ENCODE measurements at regions not wholly inside any gene's neighbourhood (a gene's known extent, or its start where the extent isn't known, plus 50 kb on each side); places are given as distances from the start of the nearest gene placed in this dataset.
"Not testable (repeated sequence)": the region's sequence is repeated elsewhere in the genome, so short reads cannot be mapped to it uniquely, and the experiment has no call there.

DNA sequence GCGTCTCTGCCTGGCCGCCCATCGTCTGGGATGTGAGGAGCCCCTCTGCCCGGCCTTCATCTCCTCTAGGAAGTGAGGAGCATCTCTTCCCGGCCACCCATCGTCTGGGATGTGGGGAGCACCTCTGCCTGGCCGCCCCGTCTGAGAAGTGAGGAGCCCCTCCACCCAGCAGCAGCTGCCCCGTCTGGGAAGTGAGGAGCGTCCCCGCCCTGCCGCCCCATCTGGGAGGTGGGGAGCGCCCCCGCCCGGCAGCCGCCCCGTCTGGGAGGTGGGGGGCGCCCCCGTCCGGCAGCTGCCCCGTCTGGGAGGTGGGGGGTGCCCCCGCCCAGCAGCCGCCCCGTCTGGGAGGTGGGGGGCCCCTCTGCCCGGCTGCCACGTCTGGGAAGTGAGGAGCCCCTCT, 153.7 kb upstream of the MYRIP start:
- not testable (repeated sequence) for DNase-seq (ENCODE audit: low spot score); FAIRE-seq

- DNase-seq (ENCODE audit: low spot score) (no peak), FAIRE-seq (no peak)
These were observed 152.3 kb upstream of the MYRIP start for GRCh38 chr3:39657075-39657474.

DNA sequence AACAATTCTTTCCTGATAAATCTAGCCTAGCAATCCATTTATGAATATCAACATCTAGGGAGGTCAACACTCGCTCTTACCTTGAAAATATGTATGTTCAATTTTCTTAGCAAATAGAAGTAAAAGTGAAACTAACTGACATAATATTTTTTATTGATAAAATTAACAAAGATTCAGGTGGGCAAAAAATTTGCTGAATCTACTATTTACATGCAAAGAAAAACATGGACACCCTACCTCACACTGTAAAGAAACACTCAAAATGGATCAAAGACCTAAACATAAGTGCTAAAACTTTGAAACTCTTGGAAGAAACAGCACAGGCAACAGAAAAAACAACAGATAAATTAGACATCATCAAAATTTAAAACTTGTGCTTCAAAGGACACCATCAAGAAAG, 151.6 kb upstream of the MYRIP start:
- DNase-seq (ENCODE audit: low spot score), result no peak
- FAIRE-seq, result no peak

DNA sequence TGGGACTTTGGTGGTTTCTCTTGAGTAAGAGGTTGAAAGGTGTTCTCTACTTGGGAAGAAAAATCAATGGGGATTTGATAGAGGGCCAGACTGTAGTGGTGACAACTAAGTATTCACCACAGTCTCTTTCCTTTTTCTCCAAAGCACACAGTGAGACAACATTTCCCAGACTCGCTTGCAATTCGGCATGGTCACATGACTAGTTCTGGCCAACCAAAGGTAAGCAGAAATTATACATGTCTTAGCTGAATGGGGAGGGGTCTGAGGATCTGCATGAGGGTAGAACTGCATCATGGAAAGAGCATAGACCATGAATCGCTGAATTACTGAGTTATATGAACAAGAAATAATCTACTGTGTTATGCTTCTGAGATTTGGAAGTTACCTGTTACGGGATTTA, 144.5 kb upstream of the MYRIP start:
- FAIRE-seq (no peak), DNase-seq (ENCODE audit: low spot score) (no peak)

- DNase-seq (ENCODE audit: low spot score), result no peak
- FAIRE-seq, result no peak
These were observed 144.0 kb upstream of the MYRIP start for GRCh38 chr3:39665441-39665840.

DNA sequence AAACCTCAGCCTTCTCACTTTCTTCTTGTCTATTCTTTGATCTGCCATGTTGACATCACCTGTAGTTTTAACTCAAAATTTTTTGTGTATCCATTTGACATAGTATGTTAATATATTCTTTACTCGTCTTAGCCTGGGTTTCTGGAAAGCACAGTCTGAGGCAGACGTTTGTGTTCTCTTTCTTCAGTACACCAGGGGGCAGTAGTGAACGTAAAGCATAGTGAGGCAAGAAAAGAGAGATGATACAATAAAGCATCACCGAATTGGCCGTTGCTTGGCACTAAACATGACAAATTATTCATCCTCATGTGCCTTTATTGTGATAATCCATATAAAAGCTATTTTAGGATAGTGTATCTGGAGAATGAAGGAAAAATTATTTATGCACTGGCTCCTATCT, 141.0 kb upstream of the MYRIP start:
- no peak for FAIRE-seq
- DNase-seq (ENCODE audit: low spot score), result peak; percentile 15

DNA sequence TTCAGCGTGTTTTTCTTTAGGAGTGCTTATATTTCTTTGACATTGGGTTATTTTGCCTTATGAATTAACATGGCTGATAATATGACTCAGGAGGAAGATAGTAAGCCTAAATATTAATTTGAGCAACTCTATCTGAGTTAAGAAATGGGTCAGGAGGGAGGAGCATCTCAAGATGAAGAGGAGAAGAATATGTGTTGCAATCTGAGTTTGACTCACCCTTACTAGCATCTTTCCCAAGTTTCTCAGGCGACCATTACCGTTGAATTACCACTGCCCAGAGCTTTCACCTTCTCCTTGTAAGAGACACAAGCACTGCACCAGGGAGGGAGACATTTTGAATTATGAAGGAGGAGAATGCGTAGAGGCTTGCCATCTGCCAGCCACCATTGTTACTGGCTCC, 138.3 kb upstream of the MYRIP start:
- no peak for FAIRE-seq
- no peak for DNase-seq (ENCODE audit: low spot score)

DNA sequence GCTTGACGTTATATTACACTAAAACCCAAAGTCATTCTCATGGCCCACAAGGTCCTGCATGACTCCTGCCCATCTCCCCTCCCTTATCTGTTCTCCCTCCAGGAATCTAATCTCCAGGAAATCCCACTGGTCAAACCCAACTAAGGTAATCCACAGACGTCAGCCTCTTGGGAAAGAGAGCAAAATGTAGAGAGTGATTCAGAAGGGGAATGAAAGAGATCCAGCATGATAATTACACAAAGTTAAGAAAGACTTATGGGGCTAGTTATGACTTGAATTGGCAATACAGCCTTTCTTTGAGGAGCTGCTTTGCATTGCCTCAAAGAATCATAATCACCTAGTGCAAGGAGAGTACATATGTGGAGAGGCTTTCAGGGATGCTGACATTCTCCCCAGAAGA, 137.8 kb upstream of the MYRIP start:
- DNase-seq (ENCODE audit: low spot score), result no peak
- FAIRE-seq, result no peak

DNA sequence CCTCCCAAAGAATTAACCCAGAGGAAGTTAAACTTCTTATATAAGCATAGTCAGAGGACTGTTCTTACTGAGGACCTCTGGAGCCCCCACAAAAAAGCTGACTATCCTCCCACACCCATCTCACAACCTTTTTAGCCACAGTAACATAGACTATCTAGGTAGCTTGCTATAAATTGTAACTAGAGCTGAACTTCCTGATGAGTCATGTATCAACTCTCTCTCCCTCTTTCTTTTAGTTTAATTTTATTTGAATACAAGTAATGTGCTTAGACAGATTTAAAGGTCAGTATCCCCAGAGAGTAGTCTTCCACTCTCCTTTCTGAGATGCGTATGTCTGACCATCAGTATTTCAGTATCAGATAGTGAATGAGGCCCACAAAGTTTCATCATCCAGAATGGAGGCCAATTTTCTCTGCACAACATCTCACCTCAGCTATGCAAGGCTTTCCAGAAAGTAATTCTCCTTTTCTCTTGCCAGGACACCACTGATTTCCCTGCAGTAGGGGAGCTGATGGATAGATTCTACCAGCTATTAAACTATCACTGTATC, 104.0 kb upstream of the MYRIP start:
- FAIRE-seq (no peak), DNase-seq (ENCODE audit: low spot score) (no peak)

- peak; percentile 8 for DNase-seq (ENCODE audit: low spot score)
These were observed 102.0 kb upstream of the MYRIP start for GRCh38 chr3:39707314-39707909.

GRCh38 chr3:39712413-39713048, 96.9 kb upstream of the MYRIP start:
- FAIRE-seq, result no peak
- DNase-seq (ENCODE audit: low spot score), result no peak

More at GRCh38 chr3:39707314-39707909, 102.0 kb upstream of the MYRIP start:
- no peak for FAIRE-seq

DNA sequence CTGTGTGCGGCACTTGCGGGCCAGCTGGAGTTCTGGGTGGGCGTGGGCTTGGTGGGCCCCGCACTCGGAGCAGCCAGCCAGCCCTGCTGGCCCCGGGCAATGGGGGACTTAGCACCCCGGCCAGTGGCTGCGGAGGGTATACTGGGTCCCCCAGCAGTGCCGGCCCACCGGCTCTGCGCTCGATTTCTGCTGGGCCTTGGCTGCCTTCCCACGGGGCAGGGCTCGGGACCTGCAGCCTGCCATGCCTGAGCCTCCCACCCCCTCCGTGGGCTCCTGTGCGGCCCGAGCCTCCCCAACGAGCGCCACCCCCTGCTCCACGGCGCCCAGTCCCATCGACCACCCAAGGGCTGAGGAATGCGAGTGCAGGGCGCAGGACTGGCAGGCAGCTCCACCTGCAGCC, 96.1 kb upstream of the MYRIP start:
- DNase-seq (ENCODE audit: low spot score); FAIRE-seq: not testable (repeated sequence)

DNA sequence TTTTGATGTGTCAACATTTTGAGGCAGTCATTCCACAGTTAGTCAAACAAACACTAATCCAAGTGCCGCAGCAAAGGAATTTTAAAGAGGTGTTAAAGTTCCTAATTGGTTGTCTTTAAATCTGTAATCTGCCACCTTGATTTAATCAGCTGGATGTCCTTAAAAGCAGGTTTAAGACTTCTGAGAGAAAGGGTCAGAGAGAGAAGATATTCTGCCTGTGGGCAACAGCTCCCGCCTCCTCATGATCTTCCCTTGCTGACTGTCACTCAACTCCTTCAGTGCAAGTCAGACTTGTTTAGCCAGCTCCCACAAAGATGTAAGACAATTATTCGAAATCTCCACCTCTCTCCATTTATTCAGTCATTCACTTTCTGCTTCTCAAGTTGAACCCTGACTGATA, 92.6 kb upstream of the MYRIP start:
- FAIRE-seq, result no peak
- DNase-seq (ENCODE audit: low spot score), result no peak

DNA sequence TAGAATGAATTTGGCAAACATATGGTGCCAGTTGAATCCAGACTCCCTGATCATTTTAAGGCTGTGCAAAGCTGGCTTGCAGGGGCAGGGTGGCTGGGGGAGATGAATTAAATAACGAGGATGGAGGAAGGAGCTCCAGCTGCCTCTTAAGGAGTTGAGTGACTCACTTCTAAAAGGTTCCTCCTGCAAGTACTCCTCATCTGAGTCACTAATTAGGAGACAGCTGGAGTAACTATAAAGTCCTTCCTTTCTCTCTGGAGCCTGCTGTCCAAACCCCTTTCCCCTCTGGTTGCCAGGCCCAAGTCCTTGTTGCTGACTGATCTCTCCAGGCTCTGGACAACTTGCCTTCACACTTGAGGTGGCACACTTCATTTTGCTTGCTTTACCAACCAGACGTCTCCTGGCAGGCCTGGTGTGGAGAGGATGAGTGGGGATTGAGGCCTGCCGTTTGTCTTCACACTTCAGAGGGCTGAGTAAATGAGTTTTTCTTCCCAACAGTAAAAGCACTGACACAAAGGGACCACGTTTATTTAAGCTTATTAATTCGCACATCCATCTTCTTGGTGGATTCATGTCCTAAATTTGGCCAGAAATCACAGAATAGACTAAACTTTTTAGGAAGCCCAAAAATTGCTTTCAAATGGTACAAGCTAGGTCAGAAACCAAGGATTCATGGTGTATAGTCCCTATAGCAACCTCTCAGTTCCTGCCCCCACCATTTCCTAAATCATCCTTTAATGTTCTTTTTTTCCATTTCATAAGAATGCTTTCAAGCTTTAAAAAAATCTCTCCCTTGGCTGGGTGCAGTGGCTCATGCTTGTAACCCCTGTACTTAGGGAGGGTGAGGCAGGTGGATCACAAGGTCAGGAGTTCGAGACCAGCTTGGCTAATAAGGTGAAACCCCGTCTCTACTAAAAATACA, 90.5 kb upstream of the MYRIP start:
- FAIRE-seq, result no peak
- no peak for DNase-seq (ENCODE audit: low spot score)

DNA sequence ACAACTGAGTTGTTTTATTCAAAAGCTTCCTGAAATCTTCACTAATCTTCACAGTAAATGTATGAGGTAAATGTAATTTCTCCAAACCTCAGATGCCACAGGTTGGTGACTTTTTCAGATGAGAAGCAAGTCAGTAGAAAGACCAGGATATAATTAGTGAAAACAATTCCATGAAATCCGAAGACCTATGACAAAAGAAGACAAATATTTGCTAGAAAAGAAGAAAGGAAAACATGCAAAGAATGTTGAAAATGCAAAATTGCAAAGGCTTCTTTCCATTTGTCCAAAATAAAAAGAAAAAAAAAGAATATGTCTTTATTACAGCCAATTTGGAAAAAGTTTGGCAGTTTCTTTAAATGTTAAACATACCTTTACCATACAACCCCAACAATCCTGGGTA, 88.3 kb upstream of the MYRIP start:
- DNase-seq (ENCODE audit: low spot score) (no peak), FAIRE-seq (no peak)

DNA sequence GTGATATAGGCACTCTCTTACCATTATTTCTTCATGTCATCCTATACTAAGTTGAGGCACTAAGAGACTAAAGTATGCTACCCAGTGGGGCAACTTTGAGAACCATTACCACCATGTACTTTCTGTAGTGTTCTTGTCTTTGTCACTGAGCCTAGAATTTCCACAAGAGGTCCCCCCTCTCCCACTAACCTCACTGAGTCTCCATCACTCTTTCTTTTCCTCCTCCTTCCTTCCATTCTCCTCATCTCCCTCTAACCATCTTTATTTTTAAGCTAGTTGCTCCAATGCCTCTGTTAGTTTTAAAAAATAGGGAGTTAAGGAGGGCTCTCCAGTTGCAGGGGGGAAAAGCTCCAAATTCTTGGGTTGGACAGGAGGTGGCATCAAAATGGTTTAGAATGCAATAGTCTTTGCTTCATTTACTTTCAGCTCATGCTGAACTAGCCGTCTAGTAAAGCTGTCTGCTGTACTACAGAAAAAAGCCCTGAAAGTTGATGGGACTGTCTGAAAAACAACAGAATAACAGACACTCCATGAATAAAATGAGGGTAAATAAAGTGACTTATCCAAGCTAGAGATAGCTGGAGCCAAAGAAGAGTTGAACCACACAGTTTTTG, 85.1 kb upstream of the MYRIP start:
- FAIRE-seq, result no peak
- DNase-seq (ENCODE audit: low spot score), result no peak

DNA sequence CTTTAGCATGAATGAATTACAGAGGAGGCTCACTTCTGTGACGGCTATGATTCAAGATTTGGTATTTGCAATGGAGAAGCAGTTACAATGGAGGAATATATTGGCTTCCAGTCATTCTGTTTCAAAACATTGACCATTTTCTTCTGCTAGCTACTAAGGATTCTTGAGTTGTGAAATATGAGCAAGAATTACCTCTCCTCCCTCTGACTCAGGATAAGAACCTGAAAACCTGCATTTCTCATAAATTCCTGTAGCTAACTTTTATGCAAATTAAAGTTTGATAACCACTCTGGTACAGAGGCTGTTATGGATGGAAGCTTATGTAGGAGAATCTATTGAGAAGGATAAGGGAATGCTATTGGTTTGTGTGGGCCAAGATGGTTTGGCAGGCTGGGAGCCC, 84.1 kb upstream of the MYRIP start:
- DNase-seq (ENCODE audit: low spot score), result no peak

GRCh38 chr3:39727415-39727814, 82.0 kb upstream of the MYRIP start:
- FAIRE-seq, result no peak
- no peak for DNase-seq (ENCODE audit: low spot score)

More for the DNA sequence above, 84.1 kb upstream of the MYRIP start:
- FAIRE-seq, result no peak

DNA sequence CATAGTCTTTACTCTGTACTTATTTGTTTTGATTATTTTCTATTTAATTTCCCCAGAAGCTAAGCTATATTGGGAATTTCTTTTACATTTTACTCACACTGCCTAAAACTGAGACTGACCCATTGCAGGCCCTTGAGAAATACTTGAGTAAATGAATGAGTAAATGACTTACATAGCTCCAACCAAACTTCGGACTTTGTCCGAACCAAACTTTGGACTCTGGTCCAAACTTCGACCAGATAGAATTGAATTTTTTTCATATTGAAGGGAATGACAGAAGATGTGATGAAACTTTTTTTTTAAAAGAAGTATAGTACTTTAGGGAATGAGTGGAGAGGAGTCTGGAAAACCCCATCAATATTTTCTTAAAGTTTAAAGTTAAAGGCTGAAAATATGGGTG, 75.6 kb upstream of the MYRIP start:
- DNase-seq (ENCODE audit: low spot score) (no peak), FAIRE-seq (no peak)

- not testable (repeated sequence) for DNase-seq (ENCODE audit: low spot score); FAIRE-seq
These were observed 69.8 kb upstream of the MYRIP start for GRCh38 chr3:39739658-39740057.

- DNase-seq (ENCODE audit: low spot score) (no peak), FAIRE-seq (no peak)
These were observed 64.7 kb upstream of the MYRIP start for GRCh38 chr3:39744746-39745145.

GRCh38 chr3:39748002-39748401, 61.4 kb upstream of the MYRIP start:
- no peak for FAIRE-seq
- DNase-seq (ENCODE audit: low spot score), result no peak
